Panc1 (cell line): ENCODE measurements at regions not wholly inside any gene's neighbourhood (a gene's known extent, or its start where the extent isn't known, plus 50 kb on each side); places are given as distances from the start of the nearest gene placed in this dataset.

Source experiments
- ATAC-seq: fragments of 200-7000 bp; cut with Tn5 transposase; 2 replicates; pipeline ENCODE4 v1.9.1; 2020; ENCODE audit warnings: mild to moderate bottlenecking, moderate library complexity
- BruUV-seq: library from RNA; stranded (reverse); fragments of 400-500 nt; replicated peaks from 2 replicates; lab custom pipeline; 2021; lab: Mats Ljungman, UMichigan
- CTCF ChIA-PET: fragments of 300-600 bp; sonication (Branson Sonifier 250); formaldehyde crosslinking; loops from one replicate; lab custom pipeline; 2022; ENCODE audit warnings: antibody characterized with exemption; lab: Charles Lee
- POLR2A ChIA-PET: fragments of 300-600 bp; sonication (Branson Sonifier 250); formaldehyde crosslinking; loops from one replicate; lab custom pipeline; 2022; ENCODE audit warnings: antibody characterized with exemption; lab: Charles Lee
- DNase-seq: peaks from one replicate; pipeline ENCODE4 v3.0.0-alpha.2; 2010; ENCODE audit warnings: low read depth, low spot score
- H3K27ac ChIP-seq: 2 replicates; pipeline ENCODE4 v1.5.1; 2011; ENCODE audit warnings: mild to moderate bottlenecking, low read length, inconsistent platforms
- H3K27me3 ChIP-seq: fragments of 200-500 bp; sonication (Bioruptor generic); 2 replicates; pipeline ENCODE4 v1.6.0; 2014; ENCODE audit warnings: low read length, inconsistent platforms; ENCODE audit not compliant: control insufficient read depth, insufficient read depth
- H3K36me3 ChIP-seq: fragments of 200-500 bp; sonication (Bioruptor generic); 2 replicates; pipeline ENCODE4 v1.5.1; 2014; ENCODE audit warnings: inconsistent platforms, mild to moderate bottlenecking, low read length, moderate library complexity; ENCODE audit not compliant: control insufficient read depth, insufficient read depth
- H3K4me1 ChIP-seq: 2 replicates; pipeline ENCODE4 v1.5.1; 2011; ENCODE audit warnings: inconsistent platforms, mild to moderate bottlenecking, low read length, moderate library complexity; ENCODE audit not compliant: control insufficient read depth, insufficient read depth
- H3K4me3 ChIP-seq, 2 experiments: 2 replicates each; pipeline ENCODE4 v1.5.1; 2011 to 2012; ENCODE audit warnings: low read depth in 2 of 2, low read length in 2 of 2, mild to moderate bottlenecking in 2 of 2, inconsistent platforms in 1 of 2, moderate library complexity in 1 of 2
- H3K9me3 ChIP-seq: fragments of 200-500 bp; sonication (Bioruptor generic); 2 replicates; pipeline ENCODE4 v1.5.1; 2014; ENCODE audit warnings: low read depth, mild to moderate bottlenecking, inconsistent platforms, low read length, moderate library complexity; ENCODE audit not compliant: control insufficient read depth, insufficient read depth
- POLR2AphosphoS5 ChIP-seq: IDR thresholded peaks from 2 replicates; pipeline ENCODE4 v1.6.1; 2012; ENCODE audit warnings: mild to moderate bottlenecking, low read depth, low read length, moderate library complexity
- REST ChIP-seq, 2 experiments: IDR thresholded peaks; 2 replicates each; pipeline ENCODE4 v1.6.1; 2011 to 2012; ENCODE audit warnings: low read depth in 2 of 2, control low read depth in 1 of 2, low read length in 1 of 2, mild to moderate bottlenecking in 1 of 2, moderate library complexity in 1 of 2; ENCODE audit not compliant: insufficient read depth in 1 of 2
- SIN3A ChIP-seq: IDR thresholded peaks from 2 replicates; pipeline ENCODE4 v1.6.1; 2012; ENCODE audit warnings: low read depth, mild to moderate bottlenecking, low read length, moderate library complexity, borderline replicate concordance; ENCODE audit not compliant: insufficient read depth
- TCF7L2 ChIP-seq: IDR thresholded peaks from 2 replicates; pipeline ENCODE4 v1.6.1; 2011; ENCODE audit warnings: mild to moderate bottlenecking, low read depth, low read length, inconsistent platforms
- in situ Hi-C: cut with HindIII; loops from 2 replicates; pipeline ENCODE4 v1.10.0; 2016; ENCODE audit warnings: low sequenced_read_pairs, low pct_unique_long_range_greater_than_20kb
- intact Hi-C: fragments of 100-400 bp; cut with micrococcal nuclease; formaldehyde crosslinking; loops from one replicate; pipeline ENCODE4 v1.10.0; 2022; ENCODE audit not compliant: unreplicated experiment
- TF ChIP-seq, protein P1 (sequence below): fragments of 450-650 bp; IDR thresholded peaks from 2 replicates; pipeline ENCODE4 v1.5.1; 2017; ENCODE audit warnings: mild to moderate bottlenecking

DNA sequence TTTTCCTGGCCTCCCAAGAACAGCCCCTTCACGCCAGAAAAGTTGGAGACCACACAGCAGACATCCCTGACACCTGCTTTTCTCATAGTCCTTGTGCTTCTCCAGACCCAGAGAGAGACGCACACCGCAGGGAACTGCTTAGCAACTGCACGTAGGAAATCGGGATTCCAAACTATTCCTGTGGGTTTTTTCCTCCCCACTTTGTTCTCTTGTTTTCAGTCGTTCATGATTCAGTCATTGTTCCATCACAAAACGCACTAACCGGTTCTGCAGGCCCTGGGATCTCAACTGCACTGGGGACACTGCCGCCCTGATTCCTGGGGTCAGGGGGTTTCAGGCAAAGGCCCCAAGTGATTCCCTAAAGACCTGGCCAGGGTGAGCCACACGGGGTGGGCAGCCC, 588.0 kb upstream of the KLF4 start:
- in situ Hi-C loops, result no loop called here
- no peak overlapping the region for H3K4me3 ChIP-seq
- intact Hi-C loops, result no loop called here
- H3K27ac ChIP-seq, result no peak overlapping the region
- ChIA-PET POLR2A (no interaction called here), CTCF (no interaction called here)
- no peaks in the 10 kb centered on the region for H3K4me1 ChIP-seq
- TF ChIP-seq, protein P1, sequence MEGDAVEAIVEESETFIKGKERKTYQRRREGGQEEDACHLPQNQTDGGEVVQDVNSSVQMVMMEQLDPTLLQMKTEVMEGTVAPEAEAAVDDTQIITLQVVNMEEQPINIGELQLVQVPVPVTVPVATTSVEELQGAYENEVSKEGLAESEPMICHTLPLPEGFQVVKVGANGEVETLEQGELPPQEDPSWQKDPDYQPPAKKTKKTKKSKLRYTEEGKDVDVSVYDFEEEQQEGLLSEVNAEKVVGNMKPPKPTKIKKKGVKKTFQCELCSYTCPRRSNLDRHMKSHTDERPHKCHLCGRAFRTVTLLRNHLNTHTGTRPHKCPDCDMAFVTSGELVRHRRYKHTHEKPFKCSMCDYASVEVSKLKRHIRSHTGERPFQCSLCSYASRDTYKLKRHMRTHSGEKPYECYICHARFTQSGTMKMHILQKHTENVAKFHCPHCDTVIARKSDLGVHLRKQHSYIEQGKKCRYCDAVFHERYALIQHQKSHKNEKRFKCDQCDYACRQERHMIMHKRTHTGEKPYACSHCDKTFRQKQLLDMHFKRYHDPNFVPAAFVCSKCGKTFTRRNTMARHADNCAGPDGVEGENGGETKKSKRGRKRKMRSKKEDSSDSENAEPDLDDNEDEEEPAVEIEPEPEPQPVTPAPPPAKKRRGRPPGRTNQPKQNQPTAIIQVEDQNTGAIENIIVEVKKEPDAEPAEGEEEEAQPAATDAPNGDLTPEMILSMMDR, result no peak
- TF ChIP-seq REST (IDR thresholded peaks at IDR 0.05; ENCODE audit: insufficient read depth in 1 of 2, low read depth in 2 of 2, low read length in 1 of 2), result no peak
- no peak for TF ChIP-seq TCF7L2
- TF ChIP-seq POLR2AphosphoS5, result no peak
- no peak for TF ChIP-seq SIN3A
- no TSS peak for BruUV-seq
- no peaks in the 10 kb centered on the region for H3K9me3 ChIP-seq
- no peaks in the 10 kb centered on the region for H3K36me3 ChIP-seq
- DNase-seq (no peak), ATAC-seq (no peak)
- H3K27me3 ChIP-seq, result no peaks in the 10 kb centered on the region

GRCh38 chr9:108074900-108075299, 585.3 kb upstream of the KLF4 start:
- no peaks in the 10 kb centered on the region for H3K36me3 ChIP-seq
- ATAC-seq, result no peak
- no peak overlapping the region for H3K4me3 ChIP-seq
- H3K27ac ChIP-seq, result no peak overlapping the region
- ChIA-PET CTCF (no interaction called here), POLR2A (no interaction called here)
- in situ Hi-C loops (no loop called here), intact Hi-C loops (no loop called here)
- DNase-seq, result no peak
- TF ChIP-seq REST (IDR thresholded peaks at IDR 0.05; ENCODE audit: insufficient read depth in 1 of 2, low read depth in 2 of 2, low read length in 1 of 2) (no peak), SIN3A (no peak), TCF7L2 (no peak)
- no peaks in the 10 kb centered on the region for H3K4me1 ChIP-seq
- H3K27me3 ChIP-seq, result no peaks in the 10 kb centered on the region
- H3K9me3 ChIP-seq, result no peaks in the 10 kb centered on the region
- no TSS peak for BruUV-seq
